ENCODE measurements at regions not wholly inside any gene's neighbourhood (a gene's known extent, or its start where the extent isn't known, plus 50 kb on each side); places are given as distances from the start of the nearest gene placed in this dataset.

DNA sequence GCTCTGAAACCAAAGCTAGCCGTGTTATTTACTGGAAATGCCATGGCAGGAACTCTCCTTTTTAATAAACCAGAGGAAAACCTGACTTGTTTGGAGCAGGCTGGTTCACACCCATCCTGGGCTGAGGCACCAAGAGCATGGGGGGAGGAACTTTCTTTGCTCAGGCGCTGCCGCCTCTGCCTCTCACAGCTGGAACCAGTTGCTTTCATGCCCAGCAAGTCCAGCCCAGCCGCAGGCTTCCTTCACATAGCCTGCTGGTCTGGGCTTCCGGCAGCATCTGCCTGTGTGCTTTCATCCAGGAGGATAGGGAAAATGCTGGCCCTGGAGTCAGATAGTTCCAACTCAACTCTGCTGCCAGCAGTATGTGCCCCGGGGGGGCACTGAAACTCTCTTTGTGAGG, 88.1 kb upstream of the ASIC2 start:
- TF ChIP-seq EZH2phosphoT487 (IDR thresholded peaks at IDR 0.05; ENCODE audit: borderline replicate concordance) = no peak
- TF ChIP-seq, protein P1, sequence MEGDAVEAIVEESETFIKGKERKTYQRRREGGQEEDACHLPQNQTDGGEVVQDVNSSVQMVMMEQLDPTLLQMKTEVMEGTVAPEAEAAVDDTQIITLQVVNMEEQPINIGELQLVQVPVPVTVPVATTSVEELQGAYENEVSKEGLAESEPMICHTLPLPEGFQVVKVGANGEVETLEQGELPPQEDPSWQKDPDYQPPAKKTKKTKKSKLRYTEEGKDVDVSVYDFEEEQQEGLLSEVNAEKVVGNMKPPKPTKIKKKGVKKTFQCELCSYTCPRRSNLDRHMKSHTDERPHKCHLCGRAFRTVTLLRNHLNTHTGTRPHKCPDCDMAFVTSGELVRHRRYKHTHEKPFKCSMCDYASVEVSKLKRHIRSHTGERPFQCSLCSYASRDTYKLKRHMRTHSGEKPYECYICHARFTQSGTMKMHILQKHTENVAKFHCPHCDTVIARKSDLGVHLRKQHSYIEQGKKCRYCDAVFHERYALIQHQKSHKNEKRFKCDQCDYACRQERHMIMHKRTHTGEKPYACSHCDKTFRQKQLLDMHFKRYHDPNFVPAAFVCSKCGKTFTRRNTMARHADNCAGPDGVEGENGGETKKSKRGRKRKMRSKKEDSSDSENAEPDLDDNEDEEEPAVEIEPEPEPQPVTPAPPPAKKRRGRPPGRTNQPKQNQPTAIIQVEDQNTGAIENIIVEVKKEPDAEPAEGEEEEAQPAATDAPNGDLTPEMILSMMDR (conservative IDR thresholded peaks at IDR 0.05; ENCODE audit: low read length) = no peak
- H3K9me3 ChIP-seq (ENCODE audit: insufficient read depth, low read depth, low read length) = 0 out of 2 replicates have a peak, but pooled peaks cover 6% of the 10 kb centered on the region
- no peak overlapping the region for H3K4me3 ChIP-seq (ENCODE audit: low read length, poor library complexity, severe bottlenecking)
- no peak overlapping the region for H3K4me2 ChIP-seq (ENCODE audit: low read depth, low read length, poor library complexity, severe bottlenecking)
- H3F3A ChIP-seq (ENCODE audit: low read depth) = no peaks in the 10 kb centered on the region
- H3K9ac ChIP-seq (ENCODE audit: low read depth, low read length, poor library complexity, severe bottlenecking) = no peak overlapping the region
- H3K79me2 ChIP-seq (ENCODE audit: insufficient read depth, low read length) = no peaks in the 10 kb centered on the region
- H3K36me3 ChIP-seq (ENCODE audit: insufficient read depth, low read length) = no peaks in the 10 kb centered on the region
- no peaks in the 10 kb centered on the region for H3K27me3 ChIP-seq (ENCODE audit: insufficient read depth, low read length, poor library complexity, severe bottlenecking)
- no peaks in the 10 kb centered on the region for H4K20me1 ChIP-seq (ENCODE audit: insufficient read depth, low read length, poor library complexity, severe bottlenecking)
- H3K4me1 ChIP-seq (ENCODE audit: insufficient read depth, low read length, poor library complexity, severe bottlenecking) = no peaks in the 10 kb centered on the region
- H2AFZ ChIP-seq (ENCODE audit: low read length) = no peak overlapping the region
- no peaks in the 10 kb centered on the region for H3K9me2 ChIP-seq (replicated peaks; ENCODE audit: low read depth, low read length)

DNA sequence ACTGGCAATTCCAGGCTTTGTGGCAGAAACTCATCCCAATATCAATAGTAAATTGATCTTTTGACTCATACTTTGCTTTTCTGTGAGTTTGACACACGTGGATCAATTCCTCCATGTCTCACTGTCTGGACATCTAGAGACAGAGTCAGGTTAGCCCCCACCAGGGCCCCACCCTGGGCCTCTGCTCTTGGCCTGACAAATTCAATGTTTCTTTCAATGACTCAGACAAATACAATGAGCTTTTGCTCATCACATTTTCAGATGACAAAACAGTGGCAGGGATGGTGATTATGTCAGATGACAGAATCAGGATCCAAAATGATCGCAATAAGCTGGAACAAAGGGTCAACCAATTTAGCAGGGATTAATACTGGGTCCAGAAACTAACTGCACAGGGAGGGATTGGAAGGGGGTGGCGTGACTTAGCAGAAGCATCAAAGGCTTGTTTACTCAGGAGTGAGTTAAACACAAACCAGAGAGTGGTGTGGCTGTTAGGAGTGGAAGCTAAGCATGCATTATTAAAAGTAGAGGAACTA, 90.5 kb upstream of the ASIC2 start:
- no peaks in the 10 kb centered on the region for H4K20me1 ChIP-seq (ENCODE audit: insufficient read depth, low read length, poor library complexity, severe bottlenecking)
- TF ChIP-seq, protein P1 (conservative IDR thresholded peaks at IDR 0.05; ENCODE audit: low read length) = no peak
- no peak for TF ChIP-seq EZH2phosphoT487 (IDR thresholded peaks at IDR 0.05; ENCODE audit: borderline replicate concordance)
- no peak overlapping the region for H3K4me2 ChIP-seq (ENCODE audit: low read depth, low read length, poor library complexity, severe bottlenecking)
- no peaks in the 10 kb centered on the region for H3K27me3 ChIP-seq (ENCODE audit: insufficient read depth, low read length, poor library complexity, severe bottlenecking)
- H3K79me2 ChIP-seq (ENCODE audit: insufficient read depth, low read length) = no peaks in the 10 kb centered on the region
- H3F3A ChIP-seq (ENCODE audit: low read depth) = no peaks in the 10 kb centered on the region
- no peaks in the 10 kb centered on the region for H3K9me2 ChIP-seq (replicated peaks; ENCODE audit: low read depth, low read length)
- no peak overlapping the region for H3K4me3 ChIP-seq (ENCODE audit: low read length, poor library complexity, severe bottlenecking)
- H2AFZ ChIP-seq (ENCODE audit: low read length) = no peak overlapping the region
- H3K36me3 ChIP-seq (ENCODE audit: insufficient read depth, low read length) = no peaks in the 10 kb centered on the region
- H3K9ac ChIP-seq (ENCODE audit: low read depth, low read length, poor library complexity, severe bottlenecking) = no peak overlapping the region
- H3K4me1 ChIP-seq (ENCODE audit: insufficient read depth, low read length, poor library complexity, severe bottlenecking) = no peaks in the 10 kb centered on the region
- 0 out of 2 replicates have a peak, but pooled peaks cover 6% of the 10 kb centered on the region for H3K9me3 ChIP-seq (ENCODE audit: insufficient read depth, low read depth, low read length)

DNA sequence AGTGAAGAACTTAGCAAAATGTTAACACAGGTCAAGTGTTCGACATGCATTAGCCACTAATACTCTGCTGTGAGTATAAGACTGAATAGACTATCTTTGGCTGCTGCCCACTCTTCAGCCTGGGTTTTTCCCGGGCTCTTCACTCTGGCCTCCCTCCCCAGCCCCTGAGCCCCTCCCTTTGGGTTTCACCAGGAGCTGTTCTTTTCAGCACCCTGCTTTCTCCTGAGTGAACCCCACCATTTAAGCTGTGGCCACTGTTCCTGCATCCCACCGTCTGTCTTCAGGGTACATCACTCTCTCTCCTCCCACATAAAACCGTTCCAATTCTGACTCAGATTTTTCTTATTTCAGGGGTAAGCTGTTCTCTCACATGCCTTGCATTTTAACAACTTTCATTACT, 92.0 kb upstream of the ASIC2 start:
- TF ChIP-seq EZH2phosphoT487 (IDR thresholded peaks at IDR 0.05; ENCODE audit: borderline replicate concordance) = no peak
- TF ChIP-seq, protein P1 (conservative IDR thresholded peaks at IDR 0.05; ENCODE audit: low read length) = no peak
- H3K79me2 ChIP-seq (ENCODE audit: insufficient read depth, low read length) = no peaks in the 10 kb centered on the region
- H3K4me1 ChIP-seq (ENCODE audit: insufficient read depth, low read length, poor library complexity, severe bottlenecking) = no peaks in the 10 kb centered on the region
- H3K9me3 ChIP-seq (ENCODE audit: insufficient read depth, low read depth, low read length) = 0 out of 2 replicates have a peak, but pooled peaks cover 6% of the 10 kb centered on the region
- no peaks in the 10 kb centered on the region for H4K20me1 ChIP-seq (ENCODE audit: insufficient read depth, low read length, poor library complexity, severe bottlenecking)
- H3K4me3 ChIP-seq (ENCODE audit: low read length, poor library complexity, severe bottlenecking) = no peak overlapping the region
- H3F3A ChIP-seq (ENCODE audit: low read depth) = no peaks in the 10 kb centered on the region
- no peaks in the 10 kb centered on the region for H3K9me2 ChIP-seq (replicated peaks; ENCODE audit: low read depth, low read length)
- no peak overlapping the region for H3K4me2 ChIP-seq (ENCODE audit: low read depth, low read length, poor library complexity, severe bottlenecking)
- H3K36me3 ChIP-seq (ENCODE audit: insufficient read depth, low read length) = no peaks in the 10 kb centered on the region
- no peak overlapping the region for H3K9ac ChIP-seq (ENCODE audit: low read depth, low read length, poor library complexity, severe bottlenecking)
- no peaks in the 10 kb centered on the region for H3K27me3 ChIP-seq (ENCODE audit: insufficient read depth, low read length, poor library complexity, severe bottlenecking)
- no peak overlapping the region for H2AFZ ChIP-seq (ENCODE audit: low read length)

Measured in Loucy (cell line).